ENCODE measurements at regions not wholly inside any gene's neighbourhood (a gene's known extent, or its start where the extent isn't known, plus 50 kb on each side); places are given as distances from the start of the nearest gene placed in this dataset.

- ATAC-seq (no peak), FAIRE-seq (no peak), DNase-seq (ENCODE audit: low read depth in 1 of 2, low spot score in 1 of 2) (no peak)
- H3K4me1 ChIP-seq = no peaks in the 10 kb centered on the region
- H3K4me3 ChIP-seq = no peak overlapping the region
- ChIA-PET POLR2A (no interaction called here), CTCF (interaction anchor here (0.6 kb wide), 1 partner anchor 38 kb away, joined by 4 read pairs; no protein-coding TSS in a partner anchor)
- no peak overlapping the region for H3K27ac ChIP-seq
- H3K9me3 ChIP-seq = no peaks in the 10 kb centered on the region
- no peak for TF ChIP-seq HEYL (CRISPR knock-in tag; IDR thresholded peaks at IDR 0.05)
- TF ChIP-seq RAD21 (conservative IDR thresholded peaks at IDR 0.05 in 1 of 2, IDR thresholded peaks at IDR 0.05 in 1 of 2) = no peak
- TF ChIP-seq ESRRA (IDR thresholded peaks at IDR 0.05; ENCODE audit: borderline replicate concordance, low read length) = no peak
- no peak for TF ChIP-seq KDM5A (IDR thresholded peaks at IDR 0.05)
- TF ChIP-seq BHLHE40 (IDR thresholded peaks at IDR 0.05; ENCODE audit: low read depth, low read length) = no peak
- no peak for TF ChIP-seq EP300 (IDR thresholded peaks at IDR 0.05)
- TF ChIP-seq, protein P1, sequence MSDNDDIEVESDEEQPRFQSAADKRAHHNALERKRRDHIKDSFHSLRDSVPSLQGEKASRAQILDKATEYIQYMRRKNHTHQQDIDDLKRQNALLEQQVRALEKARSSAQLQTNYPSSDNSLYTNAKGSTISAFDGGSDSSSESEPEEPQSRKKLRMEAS (IDR thresholded peaks at IDR 0.05) = no peak
- H3K4me2 ChIP-seq = no peak overlapping the region
- 8% methylated on average over 2 of the region's 2 CpGs for WGBS (ENCODE audit: missing lambda C conversion rate)
Observed at GRCh38 chr14:83255015-83255726, 1721.5 kb upstream of the SEL1L start.

DNA sequence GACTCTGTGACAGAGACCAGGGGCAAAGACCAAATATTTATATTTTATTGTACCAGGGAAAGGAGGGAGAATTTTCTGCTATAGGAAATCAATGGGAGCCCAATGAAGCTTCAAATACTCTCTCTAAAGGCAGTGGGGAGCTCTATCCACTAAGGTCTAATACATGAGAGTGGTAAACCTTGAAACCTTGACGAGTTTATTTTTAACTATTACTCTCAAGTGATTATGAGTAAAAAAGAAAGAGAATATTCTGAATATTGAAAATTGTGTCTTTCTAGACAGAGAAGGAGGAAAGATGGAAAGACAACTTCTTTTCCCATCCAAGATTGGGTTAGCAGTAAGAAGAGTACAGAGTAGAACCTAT is 1722.1 kb upstream of the SEL1L start:
- H3K4me1 ChIP-seq = no peaks in the 10 kb centered on the region
- no peak overlapping the region for H3K4me2 ChIP-seq
- H3K4me3 ChIP-seq = no peak overlapping the region
- POLR2A ChIA-PET = no interaction called here
- ATAC-seq (no peak), DNase-seq (ENCODE audit: low read depth in 1 of 2, low spot score in 1 of 2) (no peak), FAIRE-seq (no peak)
- H3K9me3 ChIP-seq = no peaks in the 10 kb centered on the region
- CTCF ChIA-PET = no interaction called here
- TF ChIP-seq CBX2 (IDR thresholded peaks at IDR 0.05; ENCODE audit: borderline replicate concordance, low read depth) (no peak), MYC (IDR thresholded peaks at IDR 0.05; ENCODE audit: borderline replicate concordance, low read length) (no peak), RCOR1 (IDR thresholded peaks at IDR 0.05; ENCODE audit: low read depth, low read length) (no peak), RARB (CRISPR knock-in tag; IDR thresholded peaks at IDR 0.05) (no peak), PBX3 (IDR thresholded peaks at IDR 0.05) (no peak), NR3C1 (IDR thresholded peaks at IDR 0.05) (no peak), HOXB13 (CRISPR knock-in tag; IDR thresholded peaks at IDR 0.05; ENCODE audit: low read depth) (no peak), USF2 (IDR thresholded peaks at IDR 0.05) (no peak), HMGXB4 (CRISPR knock-in tag; IDR thresholded peaks at IDR 0.05; ENCODE audit: borderline replicate concordance) (no peak)
- TF ChIP-seq, protein P1 (IDR thresholded peaks at IDR 0.05) = no peak
- TF ChIP-seq, protein P2, sequence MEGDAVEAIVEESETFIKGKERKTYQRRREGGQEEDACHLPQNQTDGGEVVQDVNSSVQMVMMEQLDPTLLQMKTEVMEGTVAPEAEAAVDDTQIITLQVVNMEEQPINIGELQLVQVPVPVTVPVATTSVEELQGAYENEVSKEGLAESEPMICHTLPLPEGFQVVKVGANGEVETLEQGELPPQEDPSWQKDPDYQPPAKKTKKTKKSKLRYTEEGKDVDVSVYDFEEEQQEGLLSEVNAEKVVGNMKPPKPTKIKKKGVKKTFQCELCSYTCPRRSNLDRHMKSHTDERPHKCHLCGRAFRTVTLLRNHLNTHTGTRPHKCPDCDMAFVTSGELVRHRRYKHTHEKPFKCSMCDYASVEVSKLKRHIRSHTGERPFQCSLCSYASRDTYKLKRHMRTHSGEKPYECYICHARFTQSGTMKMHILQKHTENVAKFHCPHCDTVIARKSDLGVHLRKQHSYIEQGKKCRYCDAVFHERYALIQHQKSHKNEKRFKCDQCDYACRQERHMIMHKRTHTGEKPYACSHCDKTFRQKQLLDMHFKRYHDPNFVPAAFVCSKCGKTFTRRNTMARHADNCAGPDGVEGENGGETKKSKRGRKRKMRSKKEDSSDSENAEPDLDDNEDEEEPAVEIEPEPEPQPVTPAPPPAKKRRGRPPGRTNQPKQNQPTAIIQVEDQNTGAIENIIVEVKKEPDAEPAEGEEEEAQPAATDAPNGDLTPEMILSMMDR (IDR thresholded peaks at IDR 0.05) = no peak
- 3% methylated on average over 1 of the region's 1 CpG for WGBS (ENCODE audit: missing lambda C conversion rate)
- no peak overlapping the region for H3K27ac ChIP-seq
